ENCODE measurements at regions not wholly inside any gene's neighbourhood (a gene's known extent, or its start where the extent isn't known, plus 50 kb on each side); places are given as distances from the start of the nearest gene placed in this dataset.

GRCh38 chr13:39159846-39160370 is 121.7 kb downstream of the NHLRC3 start:
- no peak for DNase-seq (ENCODE audit: low spot score)

GRCh38 chr13:39167018-39167417 is 128.8 kb downstream of the NHLRC3 start:
- DNase-seq (ENCODE audit: low spot score), result no peak

GRCh38 chr13:39170711-39171110 is 132.5 kb downstream of the NHLRC3 start:
- DNase-seq (ENCODE audit: low spot score), result no peak

- no peak for DNase-seq (ENCODE audit: low spot score)
Measured at GRCh38 chr13:39185326-39185725, 147.1 kb downstream of the NHLRC3 start.

GRCh38 chr13:39186205-39186875 is 148.1 kb downstream of the NHLRC3 start:
- DNase-seq (ENCODE audit: low spot score), result no peak

- DNase-seq (ENCODE audit: low spot score), result no peak
Measured at GRCh38 chr13:39189778-39190177, 151.5 kb downstream of the NHLRC3 start.

GRCh38 chr13:39196965-39197646 is 158.8 kb downstream of the NHLRC3 start:
- DNase-seq (ENCODE audit: low spot score), result no peak

GRCh38 chr13:39197647-39198007 is 159.4 kb downstream of the NHLRC3 start:
- no peak for DNase-seq (ENCODE audit: low spot score)

- DNase-seq (ENCODE audit: low spot score), result no peak
Measured at GRCh38 chr13:39200249-39200910, 162.1 kb downstream of the NHLRC3 start.

- no peak for DNase-seq (ENCODE audit: low spot score)
Measured at GRCh38 chr13:39201180-39201579, 162.9 kb downstream of the NHLRC3 start.

- no peak for DNase-seq (ENCODE audit: low spot score)
Measured at GRCh38 chr13:39202746-39203145, 164.5 kb downstream of the NHLRC3 start.

- DNase-seq (ENCODE audit: low spot score), result no peak
Measured at GRCh38 chr13:39208636-39209035, 170.4 kb downstream of the NHLRC3 start.

- no peak for DNase-seq (ENCODE audit: low spot score)
Measured at GRCh38 chr13:39209731-39210531, 171.7 kb downstream of the NHLRC3 start.

- DNase-seq (ENCODE audit: low spot score), result no peak
Measured at GRCh38 chr13:39210961-39211534, 172.8 kb downstream of the NHLRC3 start.

GRCh38 chr13:39215971-39216370 is 177.7 kb downstream of the NHLRC3 start:
- no peak for DNase-seq (ENCODE audit: low spot score)

- no peak for DNase-seq (ENCODE audit: low spot score)
Measured at GRCh38 chr13:39217471-39217870, 179.2 kb downstream of the NHLRC3 start.

- no peak for DNase-seq (ENCODE audit: low spot score)
Measured at GRCh38 chr13:39224671-39225240, 186.5 kb downstream of the NHLRC3 start.

- DNase-seq (ENCODE audit: low spot score), result no peak
Measured at GRCh38 chr13:39225860-39226259, 187.6 kb downstream of the NHLRC3 start.

GRCh38 chr13:39226359-39226758 is 188.1 kb downstream of the NHLRC3 start:
- no peak for DNase-seq (ENCODE audit: low spot score)

GRCh38 chr13:39232401-39232980 is 194.2 kb downstream of the NHLRC3 start:
- no peak for DNase-seq (ENCODE audit: low spot score)

GRCh38 chr13:39232999-39233398 is 194.7 kb downstream of the NHLRC3 start:
- DNase-seq (ENCODE audit: low spot score), result no peak
